Osteocyte (in vitro differentiated cells): ENCODE measurements at regions not wholly inside any gene's neighbourhood (a gene's known extent, or its start where the extent isn't known, plus 50 kb on each side); places are given as distances from the start of the nearest gene placed in this dataset.

Experiments used
- DNase-seq: peaks from one replicate; pipeline ENCODE4 v3.0.0; 2021; ENCODE audit warnings: mixed read lengths; ENCODE audit not compliant: unreplicated experiment; ENCODE audit errors: extremely low spot score
- H3K27ac Mint-ChIP-seq: one replicate; pipeline ENCODE4 v1.8.0; 2021; ENCODE audit warnings: mild to moderate bottlenecking, mixed read lengths; ENCODE audit not compliant: unreplicated experiment
- H3K27me3 Mint-ChIP-seq: one replicate; pipeline ENCODE4 v1.8.0; 2021; ENCODE audit warnings: mixed read lengths; ENCODE audit not compliant: unreplicated experiment
- H3K36me3 Mint-ChIP-seq: one replicate; pipeline ENCODE4 v1.8.0; 2021; ENCODE audit warnings: mixed read lengths; ENCODE audit not compliant: unreplicated experiment
- H3K4me1 Mint-ChIP-seq: one replicate; pipeline ENCODE4 v1.8.0; 2021; ENCODE audit warnings: mixed read lengths; ENCODE audit not compliant: unreplicated experiment
- H3K4me3 Mint-ChIP-seq: one replicate; pipeline ENCODE4 v1.8.0; 2021; ENCODE audit warnings: mild to moderate bottlenecking, moderate library complexity, mixed read lengths; ENCODE audit not compliant: unreplicated experiment
- H3K9me3 Mint-ChIP-seq: one replicate; pipeline ENCODE4 v1.8.0; 2021; ENCODE audit warnings: mixed read lengths; ENCODE audit not compliant: unreplicated experiment
- CTCF ChIP-seq: fragments of 200-600 bp; sonication (generic); IDR thresholded peaks from 2 replicates; pipeline ENCODE4 v1.5.0; 2021; ENCODE audit warnings: antibody characterized with exemption, mild to moderate bottlenecking, moderate library complexity

GRCh38 chr6:95448208-95448607 lies 129.1 kb upstream of the MANEA start:
- no peaks in the 10 kb centered on the region for H3K4me1 Mint-ChIP-seq
- no peaks in the 10 kb centered on the region for H3K27me3 Mint-ChIP-seq
- no peaks in the 10 kb centered on the region for H3K9me3 Mint-ChIP-seq
- no peak overlapping the region for H3K4me3 Mint-ChIP-seq
- DNase-seq: no peak
- no peaks in the 10 kb centered on the region for H3K36me3 Mint-ChIP-seq
- no peak overlapping the region for H3K27ac Mint-ChIP-seq
- TF ChIP-seq CTCF: no peak

GRCh38 chr6:95469511-95469910 lies 107.8 kb upstream of the MANEA start:
- peaks cover 5% of the 10 kb centered on the region for H3K9me3 Mint-ChIP-seq
- TF ChIP-seq CTCF: no peak
- no peaks in the 10 kb centered on the region for H3K27me3 Mint-ChIP-seq
- H3K27ac Mint-ChIP-seq: no peak overlapping the region
- DNase-seq: no peak
- H3K4me3 Mint-ChIP-seq: no peak overlapping the region
- H3K4me1 Mint-ChIP-seq: no peaks in the 10 kb centered on the region
- no peaks in the 10 kb centered on the region for H3K36me3 Mint-ChIP-seq

- H3K9me3 Mint-ChIP-seq: peaks cover 5% of the 10 kb centered on the region
- no peak for TF ChIP-seq CTCF
- DNase-seq: no peak
- no peak overlapping the region for H3K4me3 Mint-ChIP-seq
- no peak overlapping the region for H3K27ac Mint-ChIP-seq
- no peaks in the 10 kb centered on the region for H3K36me3 Mint-ChIP-seq
- H3K27me3 Mint-ChIP-seq: no peaks in the 10 kb centered on the region
- no peaks in the 10 kb centered on the region for H3K4me1 Mint-ChIP-seq
These were observed 98.4 kb upstream of the MANEA start for GRCh38 chr6:95478941-95479340.

DNA sequence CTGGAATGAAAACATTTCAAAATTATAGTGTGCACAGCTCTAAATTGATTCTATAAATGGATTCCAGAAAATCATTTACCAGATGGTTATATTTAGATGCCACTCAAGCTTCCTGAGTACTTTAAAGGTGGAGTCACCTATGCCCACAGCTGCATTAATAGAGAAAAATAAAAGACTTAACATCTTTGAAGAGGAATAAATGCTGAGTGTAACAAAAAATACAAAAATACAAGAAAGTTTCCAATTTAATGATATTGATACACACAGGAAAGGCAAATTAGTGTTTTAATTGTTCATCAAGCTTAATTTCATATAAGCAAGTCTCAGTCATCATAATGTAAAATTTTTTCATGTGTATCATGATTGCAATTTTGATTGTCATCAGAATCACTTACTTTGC lies 89.5 kb upstream of the MANEA start:
- DNase-seq: no peak
- no peaks in the 10 kb centered on the region for H3K4me1 Mint-ChIP-seq
- no peak overlapping the region for H3K4me3 Mint-ChIP-seq
- TF ChIP-seq CTCF: no peak
- no peaks in the 10 kb centered on the region for H3K9me3 Mint-ChIP-seq
- no peaks in the 10 kb centered on the region for H3K27me3 Mint-ChIP-seq
- H3K36me3 Mint-ChIP-seq: no peaks in the 10 kb centered on the region
- H3K27ac Mint-ChIP-seq: no peak overlapping the region

DNA sequence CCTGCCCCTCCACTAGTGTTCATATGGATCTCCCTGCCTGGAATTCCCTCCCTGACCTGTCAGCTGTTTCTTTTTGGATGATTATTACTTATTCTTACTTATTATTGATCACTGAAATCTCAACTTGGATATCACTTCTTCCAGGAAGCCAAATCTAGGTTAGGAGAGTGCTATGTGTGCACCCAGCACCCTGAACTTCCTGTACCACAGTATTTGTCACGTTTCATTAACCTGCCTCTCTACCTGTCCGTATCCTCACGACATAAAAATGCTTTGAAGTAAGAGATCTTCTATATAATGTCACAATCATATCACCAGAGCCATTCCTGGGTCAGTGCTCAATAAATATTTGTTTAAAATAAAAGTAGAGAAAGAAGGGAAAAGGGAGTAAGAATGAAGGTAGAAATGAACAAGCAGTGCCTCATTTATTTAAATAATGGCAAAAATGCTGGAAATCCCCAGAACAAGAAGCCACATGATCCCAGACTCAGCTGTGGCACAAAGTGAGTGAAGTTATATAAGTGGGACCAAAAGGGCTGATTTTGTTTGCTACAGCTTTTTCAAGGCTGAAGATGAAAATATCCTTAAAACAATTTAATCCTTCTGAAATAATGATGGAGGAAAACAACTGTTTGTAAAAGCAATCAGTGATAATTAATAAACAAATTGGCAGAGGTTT lies 88.0 kb upstream of the MANEA start:
- H3K36me3 Mint-ChIP-seq: no peaks in the 10 kb centered on the region
- H3K27ac Mint-ChIP-seq: no peak overlapping the region
- H3K4me1 Mint-ChIP-seq: no peaks in the 10 kb centered on the region
- no peak for DNase-seq
- TF ChIP-seq CTCF: no peak
- no peak overlapping the region for H3K4me3 Mint-ChIP-seq
- no peaks in the 10 kb centered on the region for H3K27me3 Mint-ChIP-seq
- no peaks in the 10 kb centered on the region for H3K9me3 Mint-ChIP-seq
